Vagina (tissue), 2 donors: ENCODE measurements at regions not wholly inside any gene's neighbourhood (a gene's known extent, or its start where the extent isn't known, plus 50 kb on each side); places are given as distances from the start of the nearest gene placed in this dataset.

ENCODE experiments used
- POLR2A ChIP-seq, 2 donors: fragments of 450-650 bp; IDR thresholded peaks; one replicate each; pipeline ENCODE4 v1.6.1; 2017; ENCODE audit warnings: antibody characterized with exemption in 2 of 2, mild to moderate bottlenecking in 2 of 2, moderate library complexity in 2 of 2
- POLR2AphosphoS5 ChIP-seq, 2 donors: sonication (generic); formaldehyde crosslinking; IDR thresholded peaks; one replicate each; pipeline ENCODE4 v1.9.0; 2017; ENCODE audit warnings: antibody characterized with exemption in 2 of 2, mild to moderate bottlenecking in 2 of 2, low read depth in 1 of 2; ENCODE audit not compliant: insufficient read depth in 1 of 2
- TF ChIP-seq, protein P1 (sequence below), 3 experiments: fragments of 450-650 bp in 2 of 3; fragments of 200-600 bp in 1 of 3; sonication (generic) in 1 of 3; IDR thresholded peaks; one replicate each; pipeline ENCODE4 v1.5.1; 2017 to 2019; ENCODE audit warnings: antibody characterized with exemption in 3 of 3, mild to moderate bottlenecking in 2 of 3, moderate library complexity in 2 of 3

DNA sequence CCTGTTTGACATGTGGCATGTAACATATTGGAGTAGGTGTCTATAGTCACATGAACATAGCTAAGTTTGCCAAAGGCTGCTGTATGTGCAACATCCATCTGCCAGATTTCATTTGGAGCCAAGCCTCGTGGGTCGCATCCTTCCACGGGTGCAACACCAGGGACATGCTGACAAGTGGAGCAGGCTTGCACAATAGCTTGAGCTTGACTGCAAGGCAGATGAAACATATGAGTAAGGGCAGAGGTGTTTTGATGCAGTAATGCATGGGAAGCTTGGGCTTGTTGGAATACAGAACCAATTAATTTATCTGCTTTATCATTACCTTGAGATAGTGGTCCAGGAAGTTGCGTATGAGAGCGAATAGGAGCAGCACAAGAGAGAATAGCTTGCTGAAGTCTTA, 74.1 kb upstream of the BTN3A2 start:
- TF ChIP-seq, protein P1, sequence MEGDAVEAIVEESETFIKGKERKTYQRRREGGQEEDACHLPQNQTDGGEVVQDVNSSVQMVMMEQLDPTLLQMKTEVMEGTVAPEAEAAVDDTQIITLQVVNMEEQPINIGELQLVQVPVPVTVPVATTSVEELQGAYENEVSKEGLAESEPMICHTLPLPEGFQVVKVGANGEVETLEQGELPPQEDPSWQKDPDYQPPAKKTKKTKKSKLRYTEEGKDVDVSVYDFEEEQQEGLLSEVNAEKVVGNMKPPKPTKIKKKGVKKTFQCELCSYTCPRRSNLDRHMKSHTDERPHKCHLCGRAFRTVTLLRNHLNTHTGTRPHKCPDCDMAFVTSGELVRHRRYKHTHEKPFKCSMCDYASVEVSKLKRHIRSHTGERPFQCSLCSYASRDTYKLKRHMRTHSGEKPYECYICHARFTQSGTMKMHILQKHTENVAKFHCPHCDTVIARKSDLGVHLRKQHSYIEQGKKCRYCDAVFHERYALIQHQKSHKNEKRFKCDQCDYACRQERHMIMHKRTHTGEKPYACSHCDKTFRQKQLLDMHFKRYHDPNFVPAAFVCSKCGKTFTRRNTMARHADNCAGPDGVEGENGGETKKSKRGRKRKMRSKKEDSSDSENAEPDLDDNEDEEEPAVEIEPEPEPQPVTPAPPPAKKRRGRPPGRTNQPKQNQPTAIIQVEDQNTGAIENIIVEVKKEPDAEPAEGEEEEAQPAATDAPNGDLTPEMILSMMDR (IDR thresholded peaks at IDR 0.05) = no peak
- TF ChIP-seq POLR2A (IDR thresholded peaks at IDR 0.05) = no peak
- no peak for TF ChIP-seq POLR2AphosphoS5 (IDR thresholded peaks at IDR 0.05; ENCODE audit: insufficient read depth in 1 of 2, low read depth in 1 of 2)
